IMR-90 (cell line): ENCODE measurements at regions not wholly inside any gene's neighbourhood (a gene's known extent, or its start where the extent isn't known, plus 50 kb on each side); places are given as distances from the start of the nearest gene placed in this dataset.

ENCODE experiments used
- ATAC-seq: fragments of 200-7000 bp; cut with Tn5 transposase; 2 replicates; pipeline ENCODE4 v1.9.1; 2020; ENCODE audit warnings: low read depth, mild to moderate bottlenecking, moderate library complexity
- BruUV-seq: library from RNA; stranded (reverse); fragments of 400-500 nt; replicated peaks from 2 replicates; lab custom pipeline; 2021; lab: Mats Ljungman, UMichigan
- CTCF ChIA-PET: fragments of 300-600 bp; formaldehyde crosslinking; extraction: SDS; loops from one replicate; lab custom pipeline; 2021; ENCODE audit warnings: antibody characterized with exemption; lab: Yijun Ruan, JAX
- POLR2A ChIA-PET: fragments of 300-600 bp; sonication (Branson Sonifier 250); formaldehyde crosslinking; loops from one replicate; lab custom pipeline; 2022; ENCODE audit warnings: antibody characterized with exemption; ENCODE audit not compliant: unreplicated experiment; lab: Charles Lee
- DNase-seq: peaks from one replicate; pipeline ENCODE4 v3.0.0; 2013
- H2AFZ ChIP-seq: replicated peaks from 2 replicates; pipeline ENCODE3; 2013; ENCODE audit warnings: low read length, mild to moderate bottlenecking; ENCODE audit not compliant: poor library complexity
- H2AK5ac ChIP-seq: 2 replicates; pipeline ENCODE4 v1.6.1; 2013; ENCODE audit warnings: low read depth, low read length, inconsistent platforms
- H2AK9ac ChIP-seq: replicated peaks from 2 replicates; pipeline ENCODE3; 2013; ENCODE audit warnings: mild to moderate bottlenecking, low read depth, low read length, moderate library complexity; ENCODE audit not compliant: poor library complexity
- H2BK120ac ChIP-seq: 2 replicates; pipeline ENCODE4 v1.6.1; 2013; ENCODE audit warnings: low read depth, low read length, inconsistent platforms
- H2BK15ac ChIP-seq: 3 replicates; pipeline ENCODE4 v1.6.1; 2013; ENCODE audit warnings: low read depth, low read length, inconsistent platforms
- H2BK20ac ChIP-seq: 2 replicates; pipeline ENCODE4 v1.6.1; 2013; ENCODE audit warnings: low read depth, mild to moderate bottlenecking, inconsistent platforms, low read length, moderate library complexity
- H2BK5ac ChIP-seq: 2 replicates; pipeline ENCODE4 v1.6.1; 2013; ENCODE audit warnings: mild to moderate bottlenecking, low read depth, low read length, inconsistent platforms; ENCODE audit not compliant: poor library complexity, severe bottlenecking
- H3K14ac ChIP-seq: replicated peaks from 2 replicates; pipeline ENCODE4 v1.6.1; 2013; ENCODE audit warnings: low read depth, low read length, inconsistent platforms
- H3K18ac ChIP-seq: 2 replicates; pipeline ENCODE4 v1.6.1; 2013; ENCODE audit warnings: low read depth, low read length, control low read depth
- H3K23ac ChIP-seq: 2 replicates; pipeline ENCODE4 v1.6.1; 2013; ENCODE audit warnings: low read depth, low read length, inconsistent platforms
- H3K27ac ChIP-seq: 2 replicates; pipeline ENCODE4 v1.5.1; 2013; ENCODE audit warnings: mild to moderate bottlenecking, control low read depth, low read length; ENCODE audit not compliant: insufficient read depth
- H3K27me3 ChIP-seq: 2 replicates; pipeline ENCODE4 v1.6.1; 2013; ENCODE audit warnings: low read length; ENCODE audit not compliant: control insufficient read depth, insufficient read depth
- H3K36me3 ChIP-seq: 2 replicates; pipeline ENCODE4 v1.6.1; 2013; ENCODE audit warnings: low read length, mixed read lengths; ENCODE audit not compliant: control insufficient read depth, insufficient read depth
- H3K4ac ChIP-seq: 2 replicates; pipeline ENCODE4 v1.6.1; 2013; ENCODE audit warnings: low read depth, low read length, inconsistent platforms
- H3K4me1 ChIP-seq: 2 replicates; pipeline ENCODE4 v1.6.1; 2013; ENCODE audit warnings: low read length, mixed read lengths; ENCODE audit not compliant: control insufficient read depth, insufficient read depth
- H3K4me2 ChIP-seq: 2 replicates; pipeline ENCODE4 v1.6.1; 2013; ENCODE audit warnings: low read depth, mild to moderate bottlenecking, control low read depth, low read length, moderate library complexity
- H3K4me3 ChIP-seq: 2 replicates; pipeline ENCODE4 v1.5.1; 2013; ENCODE audit warnings: low read depth, mild to moderate bottlenecking, control low read depth, low read length, moderate library complexity; ENCODE audit not compliant: insufficient read depth
- H3K56ac ChIP-seq: 2 replicates; pipeline ENCODE4 v1.6.1; 2013; ENCODE audit warnings: low read length, inconsistent platforms; ENCODE audit not compliant: insufficient read depth; ENCODE audit errors: extremely low read depth
- H3K79me1 ChIP-seq, 2 experiments: 2 replicates each; pipeline ENCODE4 v1.6.1; 2013; ENCODE audit warnings: low read length in 2 of 2, inconsistent platforms in 1 of 2, low read depth in 1 of 2
- H3K9ac ChIP-seq: 2 replicates; pipeline ENCODE4 v1.6.1; 2013; ENCODE audit warnings: low read depth, low read length, control low read depth
- H3K9me1 ChIP-seq: 2 replicates; pipeline ENCODE4 v1.6.1; 2013; ENCODE audit warnings: low read length, inconsistent platforms; ENCODE audit not compliant: insufficient read depth
- H3K9me3 ChIP-seq: 2 replicates; pipeline ENCODE4 v1.6.1; 2013; ENCODE audit warnings: low read length; ENCODE audit not compliant: control insufficient read depth, insufficient read depth
- H4K20me1 ChIP-seq: 2 replicates; pipeline ENCODE4 v1.6.1; 2013; ENCODE audit warnings: low read length, inconsistent platforms; ENCODE audit not compliant: insufficient read depth
- H4K5ac ChIP-seq: 2 replicates; pipeline ENCODE4 v1.6.1; 2013; ENCODE audit warnings: mild to moderate bottlenecking, low read depth, low read length, control low read depth
- H4K8ac ChIP-seq, 2 experiments: 2 replicates each; pipeline ENCODE4 v1.6.1; 2013; ENCODE audit warnings: low read depth in 2 of 2, low read length in 2 of 2, control low read depth in 1 of 2, inconsistent platforms in 1 of 2
- H4K91ac ChIP-seq: 2 replicates; pipeline ENCODE4 v1.6.1; 2013; ENCODE audit warnings: low read depth, low read length, inconsistent platforms; ENCODE audit not compliant: insufficient read depth
- BHLHE40 ChIP-seq: fragments of 150-350 bp; IDR thresholded peaks from 2 replicates; pipeline ENCODE4 v1.6.1; 2016; ENCODE audit warnings: mild to moderate bottlenecking, low read depth, low read length
- CEBPB ChIP-seq: IDR thresholded peaks from 2 replicates; pipeline ENCODE4 v1.6.1; 2012; ENCODE audit warnings: low read depth, low read length, improper control_type of control experiment
- CHD1 ChIP-seq: IDR thresholded peaks from 2 replicates; pipeline ENCODE4 v1.6.1; 2012; ENCODE audit warnings: low read depth, low read length, improper control_type of control experiment
- ELK1 ChIP-seq: fragments of 150-350 bp; IDR thresholded peaks from 2 replicates; pipeline ENCODE4 v1.6.1; 2016; ENCODE audit warnings: low read depth, mild to moderate bottlenecking, low read length, moderate library complexity, borderline replicate concordance
- MAFK ChIP-seq: IDR thresholded peaks from 2 replicates; pipeline ENCODE4 v1.6.1; 2012; ENCODE audit warnings: low read depth, low read length, improper control_type of control experiment
- MAZ ChIP-seq: IDR thresholded peaks from 2 replicates; pipeline ENCODE4 v1.6.1; 2012; ENCODE audit warnings: low read depth, mild to moderate bottlenecking, low read length, improper control_type of control experiment, moderate library complexity, borderline replicate concordance
- MXI1 ChIP-seq: IDR thresholded peaks from 2 replicates; pipeline ENCODE4 v1.6.1; 2012; ENCODE audit warnings: low read depth, mild to moderate bottlenecking, low read length, moderate library complexity, borderline replicate concordance
- NFE2L2 ChIP-seq: fragments of 150-350 bp; IDR thresholded peaks from 2 replicates; pipeline ENCODE4 v1.6.1; 2016; ENCODE audit warnings: low read depth, mild to moderate bottlenecking, low read length
- POLR2A ChIP-seq: IDR thresholded peaks from 2 replicates; pipeline ENCODE4 v1.6.1; 2012; ENCODE audit warnings: mild to moderate bottlenecking, low read depth, low read length
- RAD21 ChIP-seq: IDR thresholded peaks from 2 replicates; pipeline ENCODE4 v1.6.1; 2012; ENCODE audit warnings: low read length, improper control_type of control experiment
- RCOR1 ChIP-seq: IDR thresholded peaks from 2 replicates; pipeline ENCODE4 v1.6.1; 2012; ENCODE audit warnings: mild to moderate bottlenecking, low read length, improper control_type of control experiment; ENCODE audit not compliant: insufficient replicate concordance
- RFX5 ChIP-seq: IDR thresholded peaks from 2 replicates; pipeline ENCODE4 v1.8.0; 2012; ENCODE audit warnings: low read depth, mild to moderate bottlenecking, low read length, moderate library complexity
- SMC3 ChIP-seq: fragments of 150-350 bp; IDR thresholded peaks from 2 replicates; pipeline ENCODE4 v1.6.1; 2016; ENCODE audit warnings: low read depth, mild to moderate bottlenecking, antibody characterized with exemption, low read length, moderate library complexity
- USF2 ChIP-seq: fragments of 150-350 bp; IDR thresholded peaks from 2 replicates; pipeline ENCODE4 v1.6.1; 2017; ENCODE audit warnings: mild to moderate bottlenecking, antibody characterized with exemption, low read length, low read depth
- WGBS, 2 experiments: methylation state at CpG; one replicate each; pipeline versions ENCODE4 v1.1.5 to v1.1.7; 2013; ENCODE audit warnings: missing lambda C conversion rate in 2 of 2; ENCODE audit not compliant: insufficient read length in 1 of 2; ENCODE audit errors: extremely low coverage in 2 of 2; 5-methylcytosine and 5-hydroxymethylcytosine counted together
- dilution Hi-C: fragments of 300-500 bp; cut with HindIII; formaldehyde crosslinking; loops from one replicate; pipeline ENCODE4 v1.14.3; 2018; ENCODE audit warnings: low sequenced_read_pairs; ENCODE audit not compliant: unreplicated experiment
- in situ Hi-C: fragments of 300-500 bp; cut with MboI; formaldehyde crosslinking; loops from 3 replicates; pipeline ENCODE4 v1.14.3; 2019; ENCODE audit warnings: low sequenced_read_pairs, inconsistent platforms, mixed read lengths
- intact Hi-C: fragments of 100-400 bp; cut with micrococcal nuclease; formaldehyde crosslinking; loops from 2 replicates; pipeline ENCODE4 v1.10.0; 2022

- no peak overlapping the region for H2BK15ac ChIP-seq
- DNase-seq (no peak), ATAC-seq (no peak)
- no peak overlapping the region for H4K91ac ChIP-seq
- H2BK20ac ChIP-seq: no peak overlapping the region
- POLR2A ChIA-PET: no interaction called here
- no TSS peak for BruUV-seq
- CTCF ChIA-PET: no interaction called here
- H3K27me3 ChIP-seq: peaks cover 19% of the 10 kb centered on the region
- no peak for TF ChIP-seq CEBPB
- no peak for TF ChIP-seq POLR2A
- TF ChIP-seq RFX5: no peak
- no peak for TF ChIP-seq CHD1
- TF ChIP-seq MXI1: no peak
- no peak for TF ChIP-seq ELK1
- TF ChIP-seq MAZ: no peak
- no peak for TF ChIP-seq SMC3
- TF ChIP-seq NFE2L2: no peak
- no peak for TF ChIP-seq MAFK
- no peak for TF ChIP-seq USF2
- TF ChIP-seq RCOR1: no peak
- TF ChIP-seq BHLHE40: no peak
- TF ChIP-seq RAD21: no peak
- WGBS, 2 experiments: 100% methylated on average over 1 of the region's 5 CpGs; no CpG with 5 or more reads in 1 of the 2 experiments
- no peak overlapping the region for H2AK9ac ChIP-seq
- in situ Hi-C loops: no loop called here
- H3K79me1 ChIP-seq: no peaks in the 10 kb centered on the region
- H3K27ac ChIP-seq: no peak overlapping the region
- no peak overlapping the region for H3K18ac ChIP-seq
- H3K4me2 ChIP-seq: no peak overlapping the region
- no peaks in the 10 kb centered on the region for H3K36me3 ChIP-seq
- intact Hi-C loops: no loop called here
- no peak overlapping the region for H3K4ac ChIP-seq
- H3K9me3 ChIP-seq: no peaks in the 10 kb centered on the region
- no peaks in the 10 kb centered on the region for H4K20me1 ChIP-seq
- no peak overlapping the region for H4K8ac ChIP-seq
- H2AK5ac ChIP-seq: no peak overlapping the region
- H3K23ac ChIP-seq: no peak overlapping the region
- no peak overlapping the region for H2AFZ ChIP-seq
- no peak overlapping the region for H3K4me3 ChIP-seq
- H3K9me1 ChIP-seq: no peaks in the 10 kb centered on the region
- H3K4me1 ChIP-seq: no peaks in the 10 kb centered on the region
- H3K9ac ChIP-seq: no peak overlapping the region
- no peak overlapping the region for H3K14ac ChIP-seq
- no peak overlapping the region for H3K56ac ChIP-seq
- H4K5ac ChIP-seq: no peak overlapping the region
- H2BK5ac ChIP-seq: no peak overlapping the region
- H2BK120ac ChIP-seq: no peak overlapping the region
- dilution Hi-C loops: no loop called here
These were observed 66.5 kb upstream of the TCF7L2 start for GRCh38 chr10:112883360-112884178.
